DOHH2 (cell line): ENCODE measurements at regions not wholly inside any gene's neighbourhood (a gene's known extent, or its start where the extent isn't known, plus 50 kb on each side); places are given as distances from the start of the nearest gene placed in this dataset.

Source experiments
- EZH2phosphoT487 ChIP-seq: fragments of 200-600 bp; sonication (generic); IDR thresholded peaks from 2 replicates; pipeline ENCODE4 v1.6.1; 2017; ENCODE audit warnings: borderline replicate concordance, mild to moderate bottlenecking, antibody characterized with exemption, low read length, moderate library complexity, mixed read lengths
- TF ChIP-seq, protein P1 (sequence below): fragments of 200-600 bp; sonication (generic); IDR thresholded peaks from one replicate; pipeline ENCODE4 v1.5.1; 2014; ENCODE audit warnings: antibody characterized with exemption, mild to moderate bottlenecking, low read depth, low read length; ENCODE audit not compliant: poor library complexity, severe bottlenecking

DNA sequence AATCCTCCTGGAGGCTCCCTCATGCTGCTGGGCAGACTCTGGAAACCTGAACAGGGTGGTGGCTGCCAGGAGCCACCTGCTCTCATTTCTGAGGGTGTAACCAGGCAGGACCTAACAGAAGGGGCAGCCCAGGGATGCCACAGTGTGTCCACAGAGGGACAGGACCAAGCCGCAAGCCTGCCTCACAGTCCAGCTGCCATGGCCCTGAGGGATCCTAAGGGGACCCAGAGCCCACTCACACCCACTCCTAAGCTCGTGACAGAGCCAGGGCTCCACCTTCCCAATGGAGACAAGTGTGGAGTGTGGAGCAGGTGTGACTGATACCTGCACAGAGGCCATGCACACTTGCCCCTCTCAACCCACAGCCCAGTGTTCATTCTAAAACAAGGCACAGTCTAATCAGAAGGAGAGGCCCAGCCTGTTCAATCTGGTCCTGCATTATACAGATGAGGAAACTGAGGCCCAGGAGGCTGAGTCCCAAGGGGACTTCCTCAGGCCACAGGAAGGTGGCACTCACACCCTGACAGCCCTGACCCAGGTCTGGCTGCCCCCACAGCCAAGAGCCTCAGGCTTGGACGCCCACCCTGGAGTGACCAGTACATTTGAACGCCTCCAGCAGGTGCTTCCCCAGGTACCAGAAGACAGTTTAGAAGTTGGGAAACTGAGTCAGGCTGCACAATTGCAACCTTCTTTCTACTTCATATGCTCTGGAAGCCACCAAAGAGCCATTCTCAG, 220.1 kb downstream of the TUBA3C start:
- TF ChIP-seq, protein P1, sequence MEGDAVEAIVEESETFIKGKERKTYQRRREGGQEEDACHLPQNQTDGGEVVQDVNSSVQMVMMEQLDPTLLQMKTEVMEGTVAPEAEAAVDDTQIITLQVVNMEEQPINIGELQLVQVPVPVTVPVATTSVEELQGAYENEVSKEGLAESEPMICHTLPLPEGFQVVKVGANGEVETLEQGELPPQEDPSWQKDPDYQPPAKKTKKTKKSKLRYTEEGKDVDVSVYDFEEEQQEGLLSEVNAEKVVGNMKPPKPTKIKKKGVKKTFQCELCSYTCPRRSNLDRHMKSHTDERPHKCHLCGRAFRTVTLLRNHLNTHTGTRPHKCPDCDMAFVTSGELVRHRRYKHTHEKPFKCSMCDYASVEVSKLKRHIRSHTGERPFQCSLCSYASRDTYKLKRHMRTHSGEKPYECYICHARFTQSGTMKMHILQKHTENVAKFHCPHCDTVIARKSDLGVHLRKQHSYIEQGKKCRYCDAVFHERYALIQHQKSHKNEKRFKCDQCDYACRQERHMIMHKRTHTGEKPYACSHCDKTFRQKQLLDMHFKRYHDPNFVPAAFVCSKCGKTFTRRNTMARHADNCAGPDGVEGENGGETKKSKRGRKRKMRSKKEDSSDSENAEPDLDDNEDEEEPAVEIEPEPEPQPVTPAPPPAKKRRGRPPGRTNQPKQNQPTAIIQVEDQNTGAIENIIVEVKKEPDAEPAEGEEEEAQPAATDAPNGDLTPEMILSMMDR: no peak
- no peak for TF ChIP-seq EZH2phosphoT487
